HEK293 (cell line): ENCODE measurements at regions not wholly inside any gene's neighbourhood (a gene's known extent, or its start where the extent isn't known, plus 50 kb on each side); places are given as distances from the start of the nearest gene placed in this dataset.

Experiments
- CTCF ChIA-PET: fragments of 350-600 bp; formaldehyde crosslinking; extraction: SDS; loops from one replicate; lab custom pipeline; 2021; ENCODE audit warnings: antibody characterized with exemption; lab: Yijun Ruan, JAX
- POLR2A ChIA-PET: fragments of 300-600 bp; formaldehyde crosslinking; extraction: SDS; loops from one replicate; lab custom pipeline; 2020; ENCODE audit warnings: antibody characterized with exemption, inconsistent platforms; lab: Yijun Ruan, JAX
- H3K27ac ChIP-seq: fragments of 200-500 bp; sonication (Bioruptor generic); 2 replicates; pipeline ENCODE4 v1.5.1; 2014; ENCODE audit warnings: low read depth, low read length, control low read depth, inconsistent platforms; ENCODE audit errors: extremely low read depth
- H3K36me3 ChIP-seq, 2 experiments: fragments of 200-500 bp in 1 of 2; sonication (Bioruptor generic) in 1 of 2; 1 replicate in 1 of 2; 2 replicates in 1 of 2; pipeline ENCODE4 v1.5.1; 2014 to 2017; ENCODE audit warnings: inconsistent platforms in 2 of 2, low read length in 2 of 2; ENCODE audit not compliant: control insufficient read depth in 2 of 2, insufficient read depth in 1 of 2
- H3K4me1 ChIP-seq: fragments of 200-500 bp; sonication (Bioruptor generic); 2 replicates; pipeline ENCODE4 v1.5.1; 2014; ENCODE audit warnings: mild to moderate bottlenecking, low read length, inconsistent platforms; ENCODE audit not compliant: control insufficient read depth, insufficient read depth
- H3K4me3 ChIP-seq: 2 replicates; pipeline ENCODE4 v1.5.1; 2011; ENCODE audit warnings: low read depth, mild to moderate bottlenecking, control low read depth, low read length, moderate library complexity
- H3K9me3 ChIP-seq: fragments of 200-500 bp; sonication (Bioruptor generic); 2 replicates; pipeline ENCODE4 v1.5.1; 2014; ENCODE audit warnings: low read depth, low read length, inconsistent platforms; ENCODE audit not compliant: control insufficient read depth, insufficient read depth
- KLF7 ChIP-seq: fragments of 450-650 bp; formaldehyde crosslinking; IDR thresholded peaks from 2 replicates; pipeline ENCODE4 v1.5.1; 2016; ENCODE audit warnings: missing biosample characterization, missing genetic modification characterization, borderline replicate concordance
- MZF1 ChIP-seq: fragments of 450-650 bp; formaldehyde crosslinking; IDR thresholded peaks from 2 replicates; pipeline ENCODE4 v1.5.1; 2017; ENCODE audit warnings: missing biosample characterization, missing genetic modification characterization, borderline replicate concordance
- PATZ1 ChIP-seq: fragments of 450-650 bp; formaldehyde crosslinking; IDR thresholded peaks from 2 replicates; pipeline ENCODE4 v1.5.1; 2016; ENCODE audit warnings: missing biosample characterization, missing genetic modification characterization
- PRDM4 ChIP-seq: fragments of 450-650 bp; formaldehyde crosslinking; IDR thresholded peaks from 2 replicates; pipeline ENCODE4 v1.5.1; 2017; ENCODE audit warnings: missing biosample characterization, missing genetic modification characterization
- TRIM28 ChIP-seq: IDR thresholded peaks from 2 replicates; pipeline ENCODE4 v1.6.1; 2011; ENCODE audit warnings: low read length, control low read depth, borderline replicate concordance
- ZBTB44 ChIP-seq: fragments of 450-650 bp; IDR thresholded peaks from 2 replicates; pipeline ENCODE4 v1.5.1; 2018; ENCODE audit warnings: missing biosample characterization, mild to moderate bottlenecking, missing genetic modification characterization
- ZBTB48 ChIP-seq: fragments of 450-650 bp; formaldehyde crosslinking; IDR thresholded peaks from 2 replicates; pipeline ENCODE4 v1.5.1; 2016; ENCODE audit warnings: missing biosample characterization, missing genetic modification characterization
- ZFP37 ChIP-seq: fragments of 450-650 bp; formaldehyde crosslinking; IDR thresholded peaks from 2 replicates; pipeline ENCODE4 v1.5.1; 2016; ENCODE audit warnings: missing biosample characterization, missing genetic modification characterization
- ZFP41 ChIP-seq: fragments of 450-650 bp; formaldehyde crosslinking; IDR thresholded peaks from 2 replicates; pipeline ENCODE4 v1.5.1; 2016; ENCODE audit warnings: missing biosample characterization, missing genetic modification characterization, borderline replicate concordance
- ZFP69B ChIP-seq: fragments of 450-650 bp; formaldehyde crosslinking; IDR thresholded peaks from 2 replicates; pipeline ENCODE4 v1.5.1; 2016; ENCODE audit warnings: missing biosample characterization, missing genetic modification characterization
- ZNF214 ChIP-seq: fragments of 450-650 bp; formaldehyde crosslinking; IDR thresholded peaks from 2 replicates; pipeline ENCODE4 v1.5.1; 2017; ENCODE audit warnings: missing biosample characterization, mild to moderate bottlenecking, missing genetic modification characterization, borderline replicate concordance
- ZNF248 ChIP-seq: fragments of 450-650 bp; formaldehyde crosslinking; IDR thresholded peaks from 2 replicates; pipeline ENCODE4 v1.5.1; 2017; ENCODE audit warnings: missing biosample characterization, missing genetic modification characterization
- ZNF274 ChIP-seq, 2 experiments: fragments of 200-500 bp in 1 of 2; fragments of 450-650 bp in 1 of 2; sonication (Bioruptor generic) in 1 of 2; formaldehyde crosslinking in 1 of 2; IDR thresholded peaks; 2 replicates each; pipeline versions ENCODE4 v1.5.1 to v1.6.1; 2014 to 2016; ENCODE audit warnings: borderline replicate concordance in 1 of 2, inconsistent platforms in 1 of 2, low read length in 1 of 2, missing biosample characterization in 1 of 2, missing genetic modification characterization in 1 of 2
- ZNF362 ChIP-seq: fragments of 450-650 bp; formaldehyde crosslinking; IDR thresholded peaks from 2 replicates; pipeline ENCODE4 v1.5.1; 2016; ENCODE audit warnings: missing biosample characterization, missing genetic modification characterization
- ZNF416 ChIP-seq: fragments of 450-650 bp; formaldehyde crosslinking; IDR thresholded peaks from 2 replicates; pipeline ENCODE4 v1.5.1; 2016; ENCODE audit warnings: missing biosample characterization, missing genetic modification characterization
- ZNF501 ChIP-seq: fragments of 450-650 bp; formaldehyde crosslinking; IDR thresholded peaks from 2 replicates; pipeline ENCODE4 v1.5.1; 2016; ENCODE audit warnings: missing biosample characterization, missing genetic modification characterization
- ZNF624 ChIP-seq: fragments of 450-650 bp; formaldehyde crosslinking; IDR thresholded peaks from 2 replicates; pipeline ENCODE4 v1.5.1; 2017; ENCODE audit warnings: missing biosample characterization, missing genetic modification characterization
- ZNF654 ChIP-seq: fragments of 450-650 bp; formaldehyde crosslinking; IDR thresholded peaks from 2 replicates; pipeline ENCODE4 v1.5.1; 2016; ENCODE audit warnings: low read depth, missing biosample characterization, missing genetic modification characterization
- ZNF664 ChIP-seq: fragments of 450-650 bp; formaldehyde crosslinking; IDR thresholded peaks from 2 replicates; pipeline ENCODE4 v1.5.1; 2016; ENCODE audit warnings: missing biosample characterization, missing genetic modification characterization
- ZNF837 ChIP-seq: fragments of 450-650 bp; formaldehyde crosslinking; IDR thresholded peaks from 2 replicates; pipeline ENCODE4 v1.5.1; 2016; ENCODE audit warnings: missing biosample characterization, missing genetic modification characterization
- ZSCAN16 ChIP-seq: fragments of 450-650 bp; formaldehyde crosslinking; IDR thresholded peaks from 2 replicates; pipeline ENCODE4 v1.5.1; 2016; ENCODE audit warnings: missing biosample characterization, missing genetic modification characterization
- ZSCAN18 ChIP-seq: fragments of 450-650 bp; formaldehyde crosslinking; IDR thresholded peaks from 2 replicates; pipeline ENCODE4 v1.5.1; 2016; ENCODE audit warnings: missing biosample characterization, missing genetic modification characterization
- ZSCAN23 ChIP-seq: fragments of 450-650 bp; formaldehyde crosslinking; IDR thresholded peaks from 2 replicates; pipeline ENCODE4 v1.5.1; 2016; ENCODE audit warnings: missing biosample characterization, missing genetic modification characterization
- ZSCAN30 ChIP-seq: fragments of 450-650 bp; IDR thresholded peaks from 2 replicates; pipeline ENCODE4 v1.5.1; 2018; ENCODE audit warnings: missing biosample characterization, mild to moderate bottlenecking, missing genetic modification characterization, moderate library complexity

- ChIA-PET POLR2A (no interaction called here), CTCF (interaction anchor here (0.6 kb wide), 1 partner anchor 704 kb away, joined by 3 read pairs; no protein-coding TSS in a partner anchor)
- Histone ChIP-seq H3K4me1 (no peaks in the 10 kb centered on the region), H3K4me3 (no peak overlapping the region), H3K36me3 (no peaks in the 10 kb centered on the region), H3K9me3 (no peaks in the 10 kb centered on the region), H3K27ac (no peak overlapping the region)
- TF ChIP-seq PRDM4 (tag by site-specific recombination) (no peak), ZNF501 (no peak), KLF7 (tag by site-specific recombination) (no peak), ZSCAN16 (tag by site-specific recombination) (no peak), ZSCAN23 (tag by site-specific recombination) (no peak), ZNF664 (no peak), ZNF837 (tag by site-specific recombination) (no peak), ZNF214 (no peak), MZF1 (tag by site-specific recombination) (no peak), ZBTB44 (tag by site-specific recombination) (no peak), ZNF624 (tag by site-specific recombination) (no peak), ZNF362 (tag by site-specific recombination) (no peak), PATZ1 (tag by site-specific recombination) (no peak), ZNF416 (tag by site-specific recombination) (no peak), TRIM28 (no peak)
Measured at GRCh38 chr2:117068371-117068770, 746.1 kb upstream of the DDX18 start.

- POLR2A ChIA-PET, result no interaction called here
- Histone ChIP-seq H3K4me1 (no peaks in the 10 kb centered on the region), H3K36me3 (no peaks in the 10 kb centered on the region), H3K4me3 (no peak overlapping the region), H3K9me3 (no peaks in the 10 kb centered on the region), H3K27ac (no peak overlapping the region)
- CTCF ChIA-PET, result no interaction called here
- TF ChIP-seq ZSCAN23 (tag by site-specific recombination), result no peak
- no peak for TF ChIP-seq ZFP41
- TF ChIP-seq ZNF274 (IDR thresholded peaks at IDR 0.05; ENCODE audit: low read length), result no peak
- no peak for TF ChIP-seq ZNF274 (tag by site-specific recombination; IDR thresholded peaks at IDR 0.05; ENCODE audit: borderline replicate concordance)
- TF ChIP-seq ZFP37 (tag by site-specific recombination), result no peak
- no peak for TF ChIP-seq ZBTB48 (tag by site-specific recombination)
- no peak for TF ChIP-seq ZSCAN18
- no peak for TF ChIP-seq ZNF248 (tag by site-specific recombination)
- no peak for TF ChIP-seq ZSCAN30
- no peak for TF ChIP-seq ZNF654 (tag by site-specific recombination)
- no peak for TF ChIP-seq ZFP69B (tag by site-specific recombination)
Measured at GRCh38 chr2:117071556-117072102, 742.9 kb upstream of the DDX18 start.
